Fibroblast of skin of right biceps (primary cell): ENCODE measurements at regions not wholly inside any gene's neighbourhood (a gene's known extent, or its start where the extent isn't known, plus 50 kb on each side); places are given as distances from the start of the nearest gene placed in this dataset.
A peak's percentile ranks its signal among the peaks of the same experiment; 100 is the strongest.

Experiments
- DNase-seq: peaks from one replicate; pipeline ENCODE4 v3.0.0-alpha.2; 2013

GRCh38 chr16:51708861-51709260 is 557.8 kb upstream of the SALL1 start:
- DNase-seq: no peak

- no peak for DNase-seq
These were observed 556.6 kb upstream of the SALL1 start for GRCh38 chr16:51707666-51708065.

- DNase-seq: no peak
These were observed 554.1 kb upstream of the SALL1 start for GRCh38 chr16:51705142-51705541.

GRCh38 chr16:51701025-51701424 is 550.0 kb upstream of the SALL1 start:
- no peak for DNase-seq

- no peak for DNase-seq
These were observed 548.8 kb upstream of the SALL1 start for GRCh38 chr16:51699686-51700396.

- DNase-seq: no peak
These were observed 547.6 kb upstream of the SALL1 start for GRCh38 chr16:51698647-51699046.

- DNase-seq: no peak
These were observed 546.4 kb upstream of the SALL1 start for GRCh38 chr16:51697454-51697853.

GRCh38 chr16:51696376-51696775 is 545.3 kb upstream of the SALL1 start:
- no peak for DNase-seq

- DNase-seq: no peak
These were observed 540.0 kb upstream of the SALL1 start for GRCh38 chr16:51691109-51691508.

GRCh38 chr16:51685498-51685897 is 534.4 kb upstream of the SALL1 start:
- DNase-seq: no peak

- DNase-seq: no peak
These were observed 532.8 kb upstream of the SALL1 start for GRCh38 chr16:51683882-51684281.

- no peak for DNase-seq
These were observed 531.8 kb upstream of the SALL1 start for GRCh38 chr16:51682905-51683304.

GRCh38 chr16:51674615-51675014 is 523.5 kb upstream of the SALL1 start:
- no peak for DNase-seq

- DNase-seq: no peak
These were observed 519.5 kb upstream of the SALL1 start for GRCh38 chr16:51670527-51670926.

GRCh38 chr16:51666821-51667220 is 515.8 kb upstream of the SALL1 start:
- DNase-seq: peak; percentile 61

GRCh38 chr16:51666074-51666473 is 515.0 kb upstream of the SALL1 start:
- no peak for DNase-seq

- DNase-seq: no peak
These were observed 514.4 kb upstream of the SALL1 start for GRCh38 chr16:51665436-51665998.

- no peak for DNase-seq
These were observed 507.5 kb upstream of the SALL1 start for GRCh38 chr16:51658531-51658930.

- DNase-seq: no peak
These were observed 506.8 kb upstream of the SALL1 start for GRCh38 chr16:51657848-51658247.

- no peak for DNase-seq
These were observed 504.2 kb upstream of the SALL1 start for GRCh38 chr16:51655249-51655648.

- no peak for DNase-seq
These were observed 500.0 kb upstream of the SALL1 start for GRCh38 chr16:51651061-51651466.

- DNase-seq: no peak
These were observed 498.6 kb upstream of the SALL1 start for GRCh38 chr16:51649631-51650030.

- peak; percentile 66 for DNase-seq
These were observed 497.5 kb upstream of the SALL1 start for GRCh38 chr16:51648526-51648925.

- peak; percentile 36 for DNase-seq
These were observed 490.2 kb upstream of the SALL1 start for GRCh38 chr16:51641191-51641765.

- no peak for DNase-seq
These were observed 489.1 kb upstream of the SALL1 start for GRCh38 chr16:51640196-51640595.
